Fibroblast of skin of right quadriceps (primary cell): ENCODE measurements at regions not wholly inside any gene's neighbourhood (a gene's known extent, or its start where the extent isn't known, plus 50 kb on each side); places are given as distances from the start of the nearest gene placed in this dataset.

Experiments
- DNase-seq: peaks from one replicate; pipeline ENCODE4 v3.0.0-alpha.2; 2013

GRCh38 chr2:34012715-34013302 lies 413.7 kb upstream of the FAM98A start:
- DNase-seq = peak; percentile 21

GRCh38 chr2:34011684-34012083 lies 412.6 kb upstream of the FAM98A start:
- DNase-seq = no peak

- DNase-seq = no peak
Observed at GRCh38 chr2:34005901-34006300, 406.8 kb upstream of the FAM98A start.

- no peak for DNase-seq
Observed at GRCh38 chr2:34004936-34005335, 405.8 kb upstream of the FAM98A start.

GRCh38 chr2:34003795-34004194 lies 404.7 kb upstream of the FAM98A start:
- no peak for DNase-seq

GRCh38 chr2:34001557-34001956 lies 402.5 kb upstream of the FAM98A start:
- no peak for DNase-seq

- DNase-seq = no peak
Observed at GRCh38 chr2:33984131-33984530, 385.0 kb upstream of the FAM98A start.

- no peak for DNase-seq
Observed at GRCh38 chr2:33978471-33978870, 379.4 kb upstream of the FAM98A start.

- no peak for DNase-seq
Observed at GRCh38 chr2:33975498-33975897, 376.4 kb upstream of the FAM98A start.

- no peak for DNase-seq
Observed at GRCh38 chr2:33967103-33967502, 368.0 kb upstream of the FAM98A start.

- no peak for DNase-seq
Observed at GRCh38 chr2:33958591-33958990, 359.5 kb upstream of the FAM98A start.

GRCh38 chr2:33949371-33949770 lies 350.3 kb upstream of the FAM98A start:
- no peak for DNase-seq

GRCh38 chr2:33946193-33946592 lies 347.1 kb upstream of the FAM98A start:
- DNase-seq = no peak

- no peak for DNase-seq
Observed at GRCh38 chr2:33933203-33933602, 334.1 kb upstream of the FAM98A start.

- no peak for DNase-seq
Observed at GRCh38 chr2:33931164-33931563, 332.1 kb upstream of the FAM98A start.

GRCh38 chr2:33929467-33929866 lies 330.4 kb upstream of the FAM98A start:
- no peak for DNase-seq

GRCh38 chr2:33927756-33928155 lies 328.7 kb upstream of the FAM98A start:
- no peak for DNase-seq

- no peak for DNase-seq
Observed at GRCh38 chr2:33925311-33925710, 326.2 kb upstream of the FAM98A start.

GRCh38 chr2:33924586-33925169 lies 325.6 kb upstream of the FAM98A start:
- DNase-seq = no peak

GRCh38 chr2:33917252-33917651 lies 318.2 kb upstream of the FAM98A start:
- DNase-seq = no peak

GRCh38 chr2:33913071-33913616 lies 314.0 kb upstream of the FAM98A start:
- no peak for DNase-seq

- no peak for DNase-seq
Observed at GRCh38 chr2:33911327-33911726, 312.2 kb upstream of the FAM98A start.

- no peak for DNase-seq
Observed at GRCh38 chr2:33909945-33910695, 311.0 kb upstream of the FAM98A start.

- DNase-seq = no peak
Observed at GRCh38 chr2:33907866-33908265, 308.8 kb upstream of the FAM98A start.
